Large intestine (tissue), 3 donors: ENCODE measurements at regions not wholly inside any gene's neighbourhood (a gene's known extent, or its start where the extent isn't known, plus 50 kb on each side); places are given as distances from the start of the nearest gene placed in this dataset.

Source experiments
- DNase-seq, 2 donors: peaks; one replicate each; pipeline versions ENCODE4 v3.0.0 to v3.0.0-alpha.2; 2013
- H3K27ac ChIP-seq: one replicate; pipeline ENCODE4 v1.5.1; 2013; ENCODE audit warnings: low read length
- H3K27me3 ChIP-seq: 2 replicates; pipeline ENCODE4 v1.6.1; 2013; ENCODE audit warnings: low read length; ENCODE audit not compliant: control insufficient read depth, insufficient read depth
- H3K36me3 ChIP-seq: 2 replicates; pipeline ENCODE4 v1.6.1; 2013; ENCODE audit warnings: low read length; ENCODE audit not compliant: control insufficient read depth, insufficient read depth
- H3K4me1 ChIP-seq: one replicate; pipeline ENCODE4 v1.6.1; 2013; ENCODE audit warnings: low read length; ENCODE audit not compliant: control insufficient read depth, insufficient read depth
- H3K4me3 ChIP-seq: one replicate; pipeline ENCODE4 v1.5.1; 2013; ENCODE audit warnings: low read length
- H3K9me3 ChIP-seq: one replicate; pipeline ENCODE4 v1.6.1; 2013; ENCODE audit warnings: mild to moderate bottlenecking, low read depth, low read length, moderate library complexity; ENCODE audit not compliant: control insufficient read depth
- WGBS: methylation state at CpG from one replicate; pipeline ENCODE4 v1.1.5; 2013; ENCODE audit warnings: low lambda C conversion rate; ENCODE audit not compliant: insufficient coverage; 5-methylcytosine and 5-hydroxymethylcytosine counted together

DNA sequence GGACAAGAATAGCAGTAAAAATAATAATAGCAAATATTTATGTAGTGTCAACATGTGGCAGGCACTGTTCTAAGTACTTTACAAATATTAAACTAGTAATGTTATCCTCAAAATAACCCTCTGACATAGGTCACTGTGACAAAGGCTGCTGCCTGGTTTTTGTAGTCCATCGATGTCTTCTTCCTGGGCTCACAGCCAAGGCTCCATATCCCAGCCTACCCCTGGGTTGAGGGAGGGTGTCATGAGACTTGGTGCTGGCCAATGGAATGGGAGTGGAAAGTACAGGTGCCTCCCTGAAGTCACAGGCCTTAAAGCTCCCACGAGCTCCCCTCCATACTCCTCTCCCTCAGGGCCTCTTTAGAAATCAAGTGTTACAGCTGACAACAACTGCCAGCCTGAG, 159.3 kb downstream of the CYRIA start:
- WGBS = no CpG with 5 or more reads among the region's 2 CpGs
- no peak overlapping the region for H3K27ac ChIP-seq
- no peaks in the 10 kb centered on the region for H3K36me3 ChIP-seq
- no peaks in the 10 kb centered on the region for H3K9me3 ChIP-seq
- peaks cover 19% of the 10 kb centered on the region for H3K27me3 ChIP-seq
- H3K4me3 ChIP-seq = no peak overlapping the region
- DNase-seq = peak; percentile 49 to 80
- peaks cover 4% of the 10 kb centered on the region for H3K4me1 ChIP-seq

DNA sequence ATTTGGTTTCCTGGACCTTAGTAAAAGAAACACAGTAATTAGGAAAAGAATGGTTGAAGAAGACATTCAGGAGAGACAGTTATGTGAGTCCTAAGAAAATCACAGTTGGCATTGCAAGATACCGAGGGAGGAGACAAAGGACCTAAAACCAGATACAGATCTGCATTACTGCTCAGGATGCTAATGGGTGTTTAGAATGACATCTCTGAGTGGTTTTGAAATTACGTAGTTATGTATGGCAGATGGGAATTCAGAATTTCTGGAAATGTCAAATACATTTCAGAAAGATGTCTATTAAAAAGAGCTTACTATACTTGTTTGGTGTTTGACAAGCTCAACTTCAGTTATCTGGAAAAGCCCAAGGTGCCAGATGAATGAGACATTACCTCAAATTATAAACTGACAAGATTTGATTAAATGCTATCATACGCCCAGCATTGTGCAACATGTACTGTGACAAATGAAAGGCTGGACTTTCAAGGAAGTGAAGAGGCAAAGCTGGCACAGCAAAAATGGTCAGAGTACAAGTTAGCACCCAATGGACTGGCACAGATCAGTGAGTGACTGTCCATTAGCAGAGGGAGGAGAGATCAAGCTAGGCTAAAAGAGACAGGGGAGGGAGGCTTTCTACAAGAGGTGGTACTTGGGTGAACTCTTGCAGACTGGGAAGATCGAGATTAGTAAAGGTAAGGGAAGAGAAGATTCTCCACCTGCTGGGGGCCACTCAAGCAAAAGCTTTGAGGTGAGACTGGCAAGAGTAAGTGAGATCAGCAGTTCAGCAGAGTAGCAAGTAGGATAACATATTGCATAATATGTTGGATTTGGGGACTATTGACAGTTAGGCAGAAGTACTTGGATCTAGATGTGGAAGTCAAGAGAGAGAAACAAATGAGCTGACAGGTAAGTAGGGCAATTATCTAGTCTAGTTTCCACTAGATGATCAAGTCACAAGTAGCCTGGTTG, 168.9 kb downstream of the CYRIA start:
- no peak overlapping the region for H3K4me3 ChIP-seq
- no peaks in the 10 kb centered on the region for H3K27me3 ChIP-seq
- H3K27ac ChIP-seq = no peak overlapping the region
- no peak for DNase-seq
- WGBS = 100% methylated on average over 1 of the region's 4 CpGs
- no peaks in the 10 kb centered on the region for H3K4me1 ChIP-seq
- no peaks in the 10 kb centered on the region for H3K9me3 ChIP-seq
- no peaks in the 10 kb centered on the region for H3K36me3 ChIP-seq

DNA sequence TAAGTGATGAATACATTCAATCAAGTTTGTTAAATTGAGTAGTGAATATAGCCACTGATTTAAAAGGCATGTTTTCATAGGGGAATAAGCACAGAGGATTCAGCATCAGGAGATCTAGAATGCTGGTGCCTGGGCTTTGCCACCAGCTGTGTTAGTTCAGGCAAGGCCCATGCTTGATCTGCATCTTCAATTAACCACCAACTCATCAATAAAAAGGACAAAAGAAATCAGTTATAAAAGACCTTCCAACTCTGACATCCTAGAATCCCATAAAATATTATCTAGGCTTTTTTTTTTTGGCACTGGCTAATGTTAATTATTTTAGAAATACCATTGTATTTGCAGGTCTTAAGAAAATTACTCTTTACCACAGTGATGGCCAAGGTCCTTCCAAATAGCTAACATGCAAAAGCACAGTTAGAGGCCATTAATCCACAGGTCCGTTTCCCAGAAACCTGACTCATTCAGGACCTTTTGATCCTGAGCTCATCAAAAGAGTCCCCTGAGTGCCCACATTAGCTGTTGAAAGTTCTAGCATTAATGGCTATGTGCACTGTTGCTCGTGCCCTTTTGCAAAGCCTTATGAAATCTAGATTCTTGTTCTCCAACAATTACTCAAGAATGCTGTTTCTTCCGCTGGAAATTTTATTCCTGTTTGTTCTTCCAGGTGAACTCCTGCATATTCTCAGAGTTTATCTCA, 170.0 kb downstream of the CYRIA start:
- Histone ChIP-seq H3K4me3 (no peak overlapping the region), H3K4me1 (no peaks in the 10 kb centered on the region), H3K27ac (no peak overlapping the region), H3K27me3 (no peaks in the 10 kb centered on the region), H3K36me3 (no peaks in the 10 kb centered on the region), H3K9me3 (no peaks in the 10 kb centered on the region)
- 68% methylated on average over 2 of the region's 3 CpGs for WGBS
- peak in 1 of 2 donors; percentile 20 for DNase-seq

DNA sequence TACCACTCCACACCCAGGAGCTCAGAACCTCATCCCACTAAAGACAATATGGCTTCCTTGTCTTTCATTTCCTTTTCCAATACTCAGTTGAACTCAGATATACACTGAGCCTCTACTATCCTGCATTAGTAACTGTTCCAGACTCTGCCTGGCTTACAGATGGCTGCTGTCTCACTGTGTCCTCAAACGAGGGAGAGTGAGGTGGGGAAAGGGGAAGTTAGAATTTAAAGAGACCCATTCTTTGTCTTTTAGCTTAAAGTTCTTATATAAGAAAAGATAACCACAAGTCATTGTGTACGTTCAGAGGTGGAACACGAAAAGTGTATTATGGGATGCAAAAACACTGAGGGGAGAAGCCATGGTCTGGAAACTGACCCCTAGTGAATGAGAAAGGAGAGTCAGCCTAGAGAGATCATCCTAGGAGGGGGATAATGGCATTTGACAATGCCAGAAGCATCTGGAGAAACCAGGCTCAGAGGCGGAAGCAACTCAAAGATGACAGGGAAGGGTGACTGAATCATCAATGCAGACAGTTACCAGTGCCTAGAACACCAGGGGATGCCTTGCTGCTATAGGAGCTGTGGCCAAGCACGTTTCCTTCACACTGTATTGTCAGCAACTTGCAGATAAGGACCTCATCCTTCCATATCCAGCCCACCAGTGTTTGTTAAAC, 170.7 kb downstream of the CYRIA start:
- WGBS = 83% methylated on average over 1 of the region's 5 CpGs
- DNase-seq = no peak

DNA sequence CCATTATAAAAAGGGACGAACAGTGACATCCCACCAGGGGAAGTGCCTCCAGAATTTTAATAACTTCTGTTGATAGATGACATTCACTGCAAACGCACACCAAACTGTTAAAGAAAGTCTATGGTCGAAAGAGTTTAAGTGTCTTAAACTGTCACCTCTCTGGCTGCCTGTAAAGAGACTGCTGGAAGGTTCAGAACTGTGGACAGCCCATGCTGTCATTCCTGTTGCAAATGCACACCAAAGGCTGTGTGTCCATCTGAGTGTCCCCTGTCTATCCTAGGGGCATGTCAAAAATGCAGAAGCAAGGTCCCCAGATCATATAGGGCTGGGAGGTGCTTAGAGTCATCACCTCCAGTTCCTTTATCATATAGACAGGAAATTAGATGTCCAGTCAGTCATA, 171.8 kb downstream of the CYRIA start:
- no peaks in the 10 kb centered on the region for H3K9me3 ChIP-seq

More for the DNA sequence above, 170.7 kb downstream of the CYRIA start:
- Histone ChIP-seq H3K9me3 (no peaks in the 10 kb centered on the region), H3K27ac (no peak overlapping the region), H3K36me3 (no peaks in the 10 kb centered on the region), H3K4me3 (no peak overlapping the region), H3K4me1 (no peaks in the 10 kb centered on the region), H3K27me3 (no peaks in the 10 kb centered on the region)

DNA sequence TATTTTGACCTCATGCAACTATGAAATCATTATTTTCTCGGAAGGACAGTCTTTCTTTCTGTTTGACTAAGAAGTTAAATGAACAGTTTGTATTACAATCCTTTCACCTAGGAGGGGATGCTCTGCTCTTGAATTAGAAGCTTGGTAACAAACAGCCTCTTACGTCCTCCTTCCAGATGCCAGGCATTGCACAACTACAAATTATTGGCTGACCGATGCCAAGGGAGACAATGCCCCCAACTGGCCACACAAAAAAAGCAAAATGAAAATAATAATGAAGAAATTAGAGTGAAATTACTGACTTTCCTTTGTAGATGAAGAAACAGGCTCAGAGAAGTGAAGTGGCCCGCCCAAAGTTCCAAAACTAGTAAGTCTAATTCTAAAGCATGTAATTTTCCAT, 177.9 kb downstream of the CYRIA start:
- DNase-seq = peak; percentile 31 to 46
- no peaks in the 10 kb centered on the region for H3K27me3 ChIP-seq
- H3K27ac ChIP-seq = no peak overlapping the region
- peaks cover 6% of the 10 kb centered on the region for H3K4me1 ChIP-seq
- H3K36me3 ChIP-seq = no peaks in the 10 kb centered on the region
- 41% methylated on average over 3 of the region's 4 CpGs for WGBS
- no peak overlapping the region for H3K4me3 ChIP-seq
- no peaks in the 10 kb centered on the region for H3K9me3 ChIP-seq

More for the DNA sequence above, 171.8 kb downstream of the CYRIA start:
- H3K36me3 ChIP-seq = no peaks in the 10 kb centered on the region
- WGBS = no CpG with 5 or more reads among the region's 3 CpGs
- no peaks in the 10 kb centered on the region for H3K4me1 ChIP-seq
- H3K27me3 ChIP-seq = no peaks in the 10 kb centered on the region
- no peak for DNase-seq
- no peak overlapping the region for H3K27ac ChIP-seq
- no peak overlapping the region for H3K4me3 ChIP-seq

- H3K27me3 ChIP-seq = no peaks in the 10 kb centered on the region
- 100% methylated on average over 1 of the region's 2 CpGs for WGBS
- H3K36me3 ChIP-seq = no peaks in the 10 kb centered on the region
- peaks cover 6% of the 10 kb centered on the region for H3K4me1 ChIP-seq
- no peak overlapping the region for H3K4me3 ChIP-seq
- H3K27ac ChIP-seq = no peak overlapping the region
- H3K9me3 ChIP-seq = no peaks in the 10 kb centered on the region
- peak; percentile 37 to 67 for DNase-seq
Observed at GRCh38 chr2:16485251-16485650, 180.4 kb downstream of the CYRIA start.

GRCh38 chr2:16482460-16482859, 183.2 kb downstream of the CYRIA start:
- Histone ChIP-seq H3K9me3 (no peaks in the 10 kb centered on the region), H3K4me3 (no peak overlapping the region)

DNA sequence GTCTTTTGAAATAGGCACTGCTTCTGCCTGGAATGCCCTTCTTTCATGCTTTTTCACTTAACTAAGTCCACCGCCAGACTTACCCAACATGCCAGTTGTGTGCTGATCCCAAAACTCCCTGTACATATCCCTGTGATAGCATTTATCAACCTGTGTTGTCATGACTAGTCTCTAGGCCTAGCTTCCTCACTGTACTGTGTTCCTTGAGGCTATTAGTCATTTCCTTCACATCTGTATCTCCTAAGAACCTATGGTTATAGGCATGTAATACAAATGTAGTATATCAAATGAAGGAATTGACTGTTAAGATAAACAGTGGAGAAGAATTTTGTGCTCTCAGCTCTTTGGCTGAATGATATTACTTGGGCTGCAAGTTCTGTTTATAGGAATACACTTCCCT, 184.3 kb downstream of the CYRIA start:
- Histone ChIP-seq H3K36me3 (no peaks in the 10 kb centered on the region), H3K27ac (no peak overlapping the region), H3K27me3 (no peaks in the 10 kb centered on the region), H3K4me3 (no peak overlapping the region), H3K4me1 (peaks cover 6% of the 10 kb centered on the region), H3K9me3 (no peaks in the 10 kb centered on the region)
- DNase-seq = no peak
- no CpG with 5 or more reads among the region's 1 CpG for whole genome bisulfite sequencing

More at GRCh38 chr2:16482460-16482859, 183.2 kb downstream of the CYRIA start:
- WGBS = 84% methylated on average over 2 of the region's 5 CpGs
- H3K27me3 ChIP-seq = no peaks in the 10 kb centered on the region
- no peaks in the 10 kb centered on the region for H3K36me3 ChIP-seq
- H3K27ac ChIP-seq = no peak overlapping the region
- peaks cover 6% of the 10 kb centered on the region for H3K4me1 ChIP-seq
- no peak for DNase-seq

- no peaks in the 10 kb centered on the region for H3K9me3 ChIP-seq
- no peaks in the 10 kb centered on the region for H3K27me3 ChIP-seq
- no peak for DNase-seq
- no peaks in the 10 kb centered on the region for H3K4me1 ChIP-seq
- no peak overlapping the region for H3K27ac ChIP-seq
- H3K4me3 ChIP-seq = no peak overlapping the region
- H3K36me3 ChIP-seq = no peaks in the 10 kb centered on the region
Observed at GRCh38 chr2:16479721-16480120, 185.9 kb downstream of the CYRIA start.
